Uterus (tissue), 2 donors: ENCODE measurements at regions not wholly inside any gene's neighbourhood (a gene's known extent, or its start where the extent isn't known, plus 50 kb on each side); places are given as distances from the start of the nearest gene placed in this dataset.

Experiments
- POLR2A ChIP-seq, 2 donors: fragments of 450-650 bp; IDR thresholded peaks; one replicate each; pipeline ENCODE4 v1.6.1; 2016; ENCODE audit warnings: antibody characterized with exemption in 2 of 2, mild to moderate bottlenecking in 1 of 2, moderate library complexity in 1 of 2
- TF ChIP-seq, protein P1 (sequence below), 4 experiments: fragments of 200-600 bp in 2 of 4; fragments of 450-650 bp in 2 of 4; sonication (generic) in 2 of 4; IDR thresholded peaks; one replicate each; pipeline ENCODE4 v1.5.1; 2016 to 2019; ENCODE audit warnings: antibody characterized with exemption in 4 of 4, mild to moderate bottlenecking in 2 of 4, moderate library complexity in 1 of 4

DNA sequence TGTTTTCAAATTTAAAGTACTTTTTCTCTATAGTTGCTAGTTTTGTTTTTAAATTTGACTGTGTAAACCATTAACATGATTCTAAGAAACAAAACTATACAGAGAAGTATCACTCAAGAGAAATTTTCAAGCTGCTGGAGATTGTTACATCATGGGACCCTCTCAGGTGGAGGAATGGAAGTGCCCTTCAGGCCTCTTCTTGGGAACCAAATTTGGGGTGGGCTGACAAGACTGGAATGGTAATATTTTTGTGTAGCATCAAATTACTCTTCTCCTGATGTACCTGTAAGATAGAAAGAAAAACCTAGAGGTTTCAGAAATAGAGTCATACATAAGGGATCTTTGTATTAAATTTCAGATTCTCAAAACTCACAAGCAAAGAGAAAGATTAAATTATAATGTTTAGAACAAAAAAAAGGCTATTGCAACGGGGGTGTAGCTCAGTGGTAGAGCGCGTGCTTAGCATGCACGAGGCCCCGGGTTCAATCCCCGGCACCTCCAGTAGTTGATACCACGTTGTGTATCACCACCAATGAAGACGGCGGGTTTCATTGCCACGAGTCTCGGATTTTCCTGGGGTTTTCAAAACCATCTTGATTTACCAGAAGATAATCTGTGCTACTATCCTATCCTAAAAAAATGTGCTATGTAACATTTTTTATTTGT is 193.7 kb downstream of the GPX5 start:
- TF ChIP-seq, protein P1, sequence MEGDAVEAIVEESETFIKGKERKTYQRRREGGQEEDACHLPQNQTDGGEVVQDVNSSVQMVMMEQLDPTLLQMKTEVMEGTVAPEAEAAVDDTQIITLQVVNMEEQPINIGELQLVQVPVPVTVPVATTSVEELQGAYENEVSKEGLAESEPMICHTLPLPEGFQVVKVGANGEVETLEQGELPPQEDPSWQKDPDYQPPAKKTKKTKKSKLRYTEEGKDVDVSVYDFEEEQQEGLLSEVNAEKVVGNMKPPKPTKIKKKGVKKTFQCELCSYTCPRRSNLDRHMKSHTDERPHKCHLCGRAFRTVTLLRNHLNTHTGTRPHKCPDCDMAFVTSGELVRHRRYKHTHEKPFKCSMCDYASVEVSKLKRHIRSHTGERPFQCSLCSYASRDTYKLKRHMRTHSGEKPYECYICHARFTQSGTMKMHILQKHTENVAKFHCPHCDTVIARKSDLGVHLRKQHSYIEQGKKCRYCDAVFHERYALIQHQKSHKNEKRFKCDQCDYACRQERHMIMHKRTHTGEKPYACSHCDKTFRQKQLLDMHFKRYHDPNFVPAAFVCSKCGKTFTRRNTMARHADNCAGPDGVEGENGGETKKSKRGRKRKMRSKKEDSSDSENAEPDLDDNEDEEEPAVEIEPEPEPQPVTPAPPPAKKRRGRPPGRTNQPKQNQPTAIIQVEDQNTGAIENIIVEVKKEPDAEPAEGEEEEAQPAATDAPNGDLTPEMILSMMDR (IDR thresholded peaks at IDR 0.05): no peak
- no peak for TF ChIP-seq POLR2A (IDR thresholded peaks at IDR 0.05)
